ENCODE measurements at regions not wholly inside any gene's neighbourhood (a gene's known extent, or its start where the extent isn't known, plus 50 kb on each side); places are given as distances from the start of the nearest gene placed in this dataset.

DNA sequence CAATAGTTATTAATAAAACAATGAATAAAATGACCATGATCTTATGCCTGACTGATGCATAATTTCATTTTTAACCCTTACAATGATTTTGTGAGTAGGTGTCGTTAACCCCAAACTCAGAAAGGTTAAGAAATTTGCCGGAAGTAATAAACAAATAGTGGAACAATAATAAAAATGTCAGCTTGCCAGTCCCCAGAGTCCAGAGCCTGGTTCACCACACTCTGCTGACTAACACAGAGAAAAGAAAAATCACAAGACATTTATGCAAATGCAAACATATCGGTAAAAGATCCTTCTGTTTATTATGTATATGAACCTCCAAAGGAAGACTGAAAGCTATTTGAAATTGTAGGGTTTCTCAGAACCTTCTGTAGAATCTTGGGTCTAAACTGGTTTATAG lies 563.7 kb downstream of the EFNB2 start:
- TF ChIP-seq, protein P1, sequence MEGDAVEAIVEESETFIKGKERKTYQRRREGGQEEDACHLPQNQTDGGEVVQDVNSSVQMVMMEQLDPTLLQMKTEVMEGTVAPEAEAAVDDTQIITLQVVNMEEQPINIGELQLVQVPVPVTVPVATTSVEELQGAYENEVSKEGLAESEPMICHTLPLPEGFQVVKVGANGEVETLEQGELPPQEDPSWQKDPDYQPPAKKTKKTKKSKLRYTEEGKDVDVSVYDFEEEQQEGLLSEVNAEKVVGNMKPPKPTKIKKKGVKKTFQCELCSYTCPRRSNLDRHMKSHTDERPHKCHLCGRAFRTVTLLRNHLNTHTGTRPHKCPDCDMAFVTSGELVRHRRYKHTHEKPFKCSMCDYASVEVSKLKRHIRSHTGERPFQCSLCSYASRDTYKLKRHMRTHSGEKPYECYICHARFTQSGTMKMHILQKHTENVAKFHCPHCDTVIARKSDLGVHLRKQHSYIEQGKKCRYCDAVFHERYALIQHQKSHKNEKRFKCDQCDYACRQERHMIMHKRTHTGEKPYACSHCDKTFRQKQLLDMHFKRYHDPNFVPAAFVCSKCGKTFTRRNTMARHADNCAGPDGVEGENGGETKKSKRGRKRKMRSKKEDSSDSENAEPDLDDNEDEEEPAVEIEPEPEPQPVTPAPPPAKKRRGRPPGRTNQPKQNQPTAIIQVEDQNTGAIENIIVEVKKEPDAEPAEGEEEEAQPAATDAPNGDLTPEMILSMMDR (IDR thresholded peaks at IDR 0.05): no peak

DNA sequence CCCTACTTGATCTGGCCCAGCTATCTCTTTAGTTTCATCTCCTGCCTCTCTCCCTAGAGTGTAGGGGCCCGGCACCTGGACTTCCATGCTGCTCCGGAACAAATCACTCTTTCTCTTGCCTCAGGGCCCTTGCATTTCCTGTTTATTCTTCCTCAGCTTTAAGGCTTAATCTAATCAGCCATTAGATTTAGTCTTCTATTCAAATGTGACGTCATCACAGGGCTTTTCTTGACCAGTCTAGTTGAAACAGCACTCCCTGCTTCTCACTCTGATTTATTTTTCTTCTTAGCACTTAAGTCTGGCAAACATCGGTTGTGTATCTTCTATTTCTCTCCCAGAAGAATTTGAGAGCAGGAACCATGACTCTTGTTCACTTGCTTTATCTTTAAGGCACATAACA lies 564.1 kb downstream of the EFNB2 start:
- TF ChIP-seq, protein P1 (IDR thresholded peaks at IDR 0.05): no peak

DNA sequence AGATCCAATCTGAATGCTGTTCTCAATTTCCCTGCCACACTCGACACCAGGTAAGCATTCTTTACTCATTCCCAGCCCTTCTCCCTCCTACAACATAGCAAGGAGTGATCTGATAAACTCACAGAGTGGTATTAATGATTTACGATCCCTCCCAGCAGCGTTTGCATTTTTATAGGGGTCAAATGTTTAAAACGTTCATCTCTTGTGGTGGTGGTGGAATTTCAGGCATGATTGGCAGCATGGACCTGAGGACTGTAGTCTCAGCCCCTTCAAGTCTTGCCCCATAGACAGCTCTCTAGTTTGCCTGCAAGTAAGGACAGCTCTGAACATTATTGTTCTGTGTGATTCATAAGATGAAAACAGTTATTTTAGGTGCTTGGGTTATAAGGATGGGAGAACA lies 565.7 kb downstream of the EFNB2 start:
- TF ChIP-seq, protein P1 (IDR thresholded peaks at IDR 0.05): no peak

DNA sequence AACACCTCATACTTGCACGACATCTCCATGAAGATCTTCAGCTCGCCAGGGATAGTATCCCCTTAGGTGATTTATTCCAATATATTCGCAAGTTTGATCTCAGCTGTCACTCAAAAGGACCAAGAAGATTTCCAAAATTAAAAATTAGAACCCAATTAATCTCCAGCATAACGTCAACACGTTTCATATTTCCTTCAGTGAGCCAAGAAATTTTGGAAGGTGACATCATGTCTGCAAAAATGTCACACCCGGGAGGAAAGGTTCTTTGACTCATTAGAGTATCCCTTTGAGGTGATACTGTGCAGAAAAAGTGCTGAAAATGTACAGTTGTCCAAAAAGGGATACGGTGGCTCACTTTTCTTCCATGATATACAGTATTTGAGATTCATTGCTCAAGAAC lies 569.6 kb downstream of the EFNB2 start:
- TF ChIP-seq, protein P1 (IDR thresholded peaks at IDR 0.05): no peak

DNA sequence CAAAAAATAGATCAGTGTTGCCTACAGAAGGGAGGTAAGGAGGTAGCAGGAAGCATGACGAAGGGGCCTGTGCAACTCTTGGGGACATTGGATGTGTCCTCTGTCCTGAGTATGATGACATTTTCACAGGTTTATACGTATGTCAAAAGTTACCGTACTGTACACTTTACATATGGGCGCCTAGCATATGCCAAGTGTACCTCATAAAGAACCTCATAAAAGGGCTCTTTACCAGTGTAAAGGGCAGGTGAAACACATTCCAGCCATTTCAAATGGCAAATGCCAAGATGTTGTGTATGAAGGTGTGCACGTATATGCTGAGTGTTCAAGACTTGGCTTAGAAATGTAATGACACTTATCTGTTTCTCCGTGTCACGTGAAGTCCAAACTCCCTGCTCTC lies 573.4 kb downstream of the EFNB2 start:
- TF ChIP-seq, protein P1 (IDR thresholded peaks at IDR 0.05): no peak

DNA sequence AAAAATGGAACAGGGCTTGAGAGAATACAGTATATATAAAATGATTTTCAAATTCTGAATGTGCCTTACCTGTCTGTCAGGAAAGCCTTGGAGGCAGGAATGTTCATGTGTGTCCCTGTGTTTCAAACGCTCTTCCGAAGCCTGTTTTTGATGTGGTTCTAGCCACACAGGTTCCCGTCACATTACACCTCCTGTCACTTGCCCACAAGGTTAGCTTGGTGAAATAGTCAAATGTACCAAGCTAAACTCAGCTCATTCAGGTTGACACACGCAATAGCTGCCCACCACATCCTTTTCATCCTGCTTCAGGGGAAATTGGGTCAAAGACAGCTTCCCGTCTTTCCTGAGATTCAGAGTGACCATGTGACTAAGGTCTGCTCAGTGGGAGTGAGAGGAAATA lies 574.0 kb downstream of the EFNB2 start:
- TF ChIP-seq, protein P1 (IDR thresholded peaks at IDR 0.05): no peak

DNA sequence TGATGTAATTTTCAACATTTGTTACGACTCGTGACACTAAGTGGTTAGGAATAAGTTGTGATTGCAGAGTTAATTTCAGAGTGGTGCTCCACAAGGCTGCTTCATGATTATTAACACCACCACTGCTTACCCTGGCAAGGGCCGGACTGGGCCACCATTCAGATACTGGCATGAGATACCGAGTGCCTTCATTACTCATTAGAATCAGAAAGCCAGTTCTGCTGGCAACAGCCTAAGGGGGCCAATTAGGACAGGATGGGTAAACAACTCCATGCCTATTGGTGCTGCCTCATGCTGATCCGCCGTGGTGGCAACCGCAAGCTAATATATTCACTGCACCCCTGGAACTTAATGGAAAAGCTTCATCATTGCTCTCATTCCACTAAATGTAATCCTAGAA lies 575.1 kb downstream of the EFNB2 start:
- TF ChIP-seq, protein P1 (IDR thresholded peaks at IDR 0.05): no peak

DNA sequence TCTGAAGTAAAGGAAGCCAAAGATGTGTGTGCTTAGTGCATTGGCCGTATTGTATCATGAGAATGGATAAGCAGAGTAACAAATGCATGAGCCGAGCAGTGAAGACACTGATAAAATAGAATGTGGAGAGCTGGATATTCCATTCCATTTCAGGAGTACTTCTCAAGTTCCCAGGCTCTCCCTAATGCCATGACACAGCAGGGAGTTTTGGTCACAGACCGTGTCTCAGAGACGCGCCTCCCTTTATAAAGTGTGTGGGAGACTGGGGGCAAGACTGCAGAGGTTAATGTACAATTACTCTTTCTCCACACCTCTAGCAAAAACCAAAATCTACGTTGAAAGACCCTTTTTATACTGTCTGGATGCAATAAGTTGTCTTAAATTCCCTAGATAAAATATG lies 575.6 kb downstream of the EFNB2 start:
- TF ChIP-seq, protein P1 (IDR thresholded peaks at IDR 0.05): no peak
